ENCODE measurements at regions not wholly inside any gene's neighbourhood (a gene's known extent, or its start where the extent isn't known, plus 50 kb on each side); places are given as distances from the start of the nearest gene placed in this dataset.

DNA sequence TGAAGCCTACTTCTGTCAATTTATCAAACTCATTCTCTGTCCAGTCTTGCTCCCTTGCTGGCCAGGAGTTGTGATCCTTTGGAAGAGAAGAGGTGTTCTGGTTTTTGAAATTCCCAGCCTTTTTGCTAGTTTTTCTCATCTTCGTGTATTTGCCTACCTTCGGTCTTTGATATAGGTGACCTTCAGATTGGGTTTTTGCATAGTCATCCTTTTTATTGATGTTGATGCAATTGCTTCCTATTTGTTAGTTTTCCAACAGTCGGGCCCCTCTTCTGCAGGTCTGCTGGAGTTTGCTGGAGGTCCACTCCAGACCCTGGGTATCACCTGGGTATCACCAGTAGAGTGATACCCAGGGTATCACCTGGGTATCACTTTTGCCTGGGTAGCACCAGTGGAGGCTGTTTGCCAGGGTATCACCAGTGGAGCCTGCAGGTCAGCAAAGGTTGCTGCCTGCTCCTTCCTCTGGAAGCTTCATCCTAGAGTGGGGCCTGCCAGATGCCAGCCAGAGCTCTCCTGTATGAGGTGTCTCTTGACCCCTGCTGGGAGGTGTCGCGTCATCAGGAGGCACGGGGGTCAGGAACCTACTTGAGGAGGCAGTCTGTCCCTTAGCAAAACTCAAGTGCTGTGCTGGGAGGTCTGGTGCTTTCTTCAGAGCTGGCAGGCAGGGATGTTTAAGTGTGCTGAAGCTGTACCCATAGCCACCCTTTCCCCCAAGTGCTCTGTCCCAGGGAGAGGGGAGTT, 684.2 kb downstream of the PCDH18 start:
- DNase-seq (ENCODE audit: extremely low read depth, low read depth): no peak

DNA sequence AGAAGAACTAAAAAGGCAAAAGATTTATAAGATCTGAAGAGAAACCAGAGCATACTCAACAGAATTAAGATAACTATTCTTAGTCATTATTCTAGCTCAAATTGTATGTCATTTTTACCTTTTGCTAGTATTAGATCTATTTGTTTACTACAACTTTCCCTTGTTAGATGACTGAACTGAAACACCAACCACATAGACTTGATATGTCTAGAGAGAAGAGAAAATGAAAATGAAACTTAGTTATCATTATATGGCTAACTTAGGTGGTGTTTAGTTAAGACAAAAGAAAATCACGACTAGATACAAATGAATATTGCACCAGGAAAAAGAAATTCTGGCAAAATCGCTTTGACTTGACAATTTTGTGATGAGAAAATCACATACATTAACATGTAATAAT, 690.8 kb downstream of the PCDH18 start:
- TF ChIP-seq CTCF (IDR thresholded peaks at IDR 0.05; ENCODE audit: low read depth, low read length): no peak
- DNase-seq (ENCODE audit: extremely low read depth, low read depth): no peak

More for the DNA sequence above, 684.2 kb downstream of the PCDH18 start:
- no peak for TF ChIP-seq CTCF (IDR thresholded peaks at IDR 0.05; ENCODE audit: low read depth, low read length)

DNA sequence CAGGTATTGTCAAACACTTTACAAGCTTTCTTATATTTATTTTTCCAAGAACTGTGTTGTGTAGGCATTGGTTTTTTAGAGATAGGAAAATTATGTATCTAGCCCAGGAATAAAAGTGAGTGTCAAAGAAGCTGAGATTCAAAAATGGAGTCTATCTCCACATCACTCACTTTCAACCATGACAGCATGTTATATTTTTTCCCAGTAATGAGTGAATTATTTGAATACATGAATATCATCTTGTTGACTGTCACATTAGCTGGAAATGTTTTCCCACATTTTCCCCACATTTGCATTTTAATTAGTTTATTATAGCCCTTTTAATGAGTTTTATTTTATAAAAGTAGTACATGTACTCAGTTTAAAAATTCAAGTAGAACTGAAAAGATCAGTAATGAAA, 693.7 kb downstream of the PCDH18 start:
- TF ChIP-seq CTCF (IDR thresholded peaks at IDR 0.05; ENCODE audit: low read depth, low read length): no peak
- DNase-seq (ENCODE audit: extremely low read depth, low read depth): no peak

DNA sequence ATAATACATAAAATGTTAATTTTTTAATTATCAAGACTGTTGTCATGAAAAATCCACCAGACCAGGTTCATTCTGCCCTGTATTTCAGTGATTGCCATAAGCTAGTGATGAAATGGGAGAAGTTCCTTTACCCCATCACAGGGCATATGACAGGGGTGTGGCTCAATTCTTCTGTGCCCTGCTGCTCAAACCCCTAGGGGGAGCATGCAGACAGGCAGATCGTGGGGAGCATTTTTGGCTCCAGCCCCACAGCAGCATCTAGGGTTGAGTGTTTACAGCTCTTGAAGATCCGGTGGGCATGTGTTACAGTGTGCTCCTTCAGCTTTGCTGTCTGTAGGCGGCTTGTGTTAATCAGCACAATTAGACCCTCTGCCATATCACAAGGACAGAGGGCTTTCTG, 700.7 kb downstream of the PCDH18 start:
- no peak for DNase-seq (ENCODE audit: extremely low read depth, low read depth)
- no peak for TF ChIP-seq CTCF (IDR thresholded peaks at IDR 0.05; ENCODE audit: low read depth, low read length)

DNA sequence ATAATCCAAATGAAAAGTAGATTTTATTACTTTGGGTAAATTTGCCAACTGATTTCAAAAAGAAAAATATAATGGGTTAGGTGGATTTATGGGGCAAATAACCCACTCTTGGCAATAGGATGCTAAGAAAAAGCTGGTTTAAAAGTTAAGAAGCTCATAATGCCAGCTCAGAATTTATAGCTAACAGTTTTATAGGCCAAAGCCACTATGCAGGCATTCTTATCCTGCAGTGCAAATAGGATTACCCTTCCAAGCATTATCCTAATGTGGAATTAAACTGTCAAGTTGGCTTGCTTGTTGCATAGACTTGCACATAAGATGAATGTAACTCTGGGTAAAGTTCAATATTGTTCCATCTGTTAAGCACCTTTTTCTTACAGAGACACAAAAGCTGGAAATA, 703.0 kb downstream of the PCDH18 start:
- no peak for DNase-seq (ENCODE audit: extremely low read depth, low read depth)
- TF ChIP-seq CTCF (IDR thresholded peaks at IDR 0.05; ENCODE audit: low read depth, low read length): no peak

DNA sequence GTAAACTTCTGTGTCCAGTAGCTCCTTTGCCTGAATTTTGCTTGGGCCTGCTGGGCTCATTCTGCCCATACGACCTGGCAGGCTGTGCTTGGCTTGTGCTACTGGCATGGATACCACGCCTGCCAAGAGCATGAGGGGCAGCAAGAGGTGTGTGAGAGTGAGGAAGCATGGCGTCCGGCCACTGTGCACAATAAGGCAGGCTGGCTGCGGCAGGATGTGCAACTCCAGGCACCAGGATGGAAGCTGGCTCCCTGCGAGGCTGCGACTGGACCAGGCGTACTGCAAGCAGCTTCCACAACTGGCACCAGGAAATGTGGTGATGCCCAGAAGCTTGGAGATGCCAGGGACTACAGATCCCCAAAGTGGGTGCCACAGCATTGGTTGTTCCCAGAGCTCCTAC, 709.3 kb downstream of the PCDH18 start:
- no peak for TF ChIP-seq CTCF (IDR thresholded peaks at IDR 0.05; ENCODE audit: low read depth, low read length)
- DNase-seq (ENCODE audit: extremely low read depth, low read depth): no peak

GRCh38 chr4:136818811-136819330, 713.4 kb downstream of the PCDH18 start:
- no peak for TF ChIP-seq CTCF (IDR thresholded peaks at IDR 0.05; ENCODE audit: low read depth, low read length)
- DNase-seq (ENCODE audit: extremely low read depth, low read depth): no peak

Data from AG09319 (cell line).